ENCODE measurements at regions not wholly inside any gene's neighbourhood (a gene's known extent, or its start where the extent isn't known, plus 50 kb on each side); places are given as distances from the start of the nearest gene placed in this dataset.
"Not testable (repeated sequence)": the region's sequence is repeated elsewhere in the genome, so short reads cannot be mapped to it uniquely, and the experiment has no call there.

DNA sequence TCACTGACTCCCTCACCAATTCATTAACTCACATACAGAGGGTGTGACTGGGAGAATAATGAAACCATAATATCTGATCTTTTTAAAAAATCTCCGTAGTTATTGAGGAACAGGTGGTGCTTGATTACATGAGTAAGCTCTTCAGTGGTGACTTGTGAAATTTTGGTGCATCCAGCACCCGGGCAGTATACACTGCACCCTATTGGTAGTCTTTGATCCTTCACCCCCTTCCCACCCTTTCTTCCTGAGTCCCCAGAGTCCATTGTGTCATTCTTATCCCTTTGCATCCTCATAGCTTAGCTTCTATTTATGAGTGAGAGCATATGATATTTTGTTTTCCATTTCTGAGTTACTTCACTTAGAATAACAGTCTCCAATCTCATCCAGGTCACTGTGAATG lies 1143.8 kb downstream of the PCDH19 start:
- no peaks in the 10 kb centered on the region for H3K36me3 ChIP-seq (ENCODE audit: insufficient read depth, low read length)
- H3K4me1 ChIP-seq (ENCODE audit: insufficient read depth, low read length) = no peaks in the 10 kb centered on the region
- no peaks in the 10 kb centered on the region for H3K9me3 ChIP-seq (ENCODE audit: low read depth, low read length)
- no peak for DNase-seq (ENCODE audit: insufficient read length, low spot score, missing footprints)
- H3K4me2 ChIP-seq (ENCODE audit: insufficient read depth, low read length) = no peak overlapping the region
- TF ChIP-seq, protein P1, sequence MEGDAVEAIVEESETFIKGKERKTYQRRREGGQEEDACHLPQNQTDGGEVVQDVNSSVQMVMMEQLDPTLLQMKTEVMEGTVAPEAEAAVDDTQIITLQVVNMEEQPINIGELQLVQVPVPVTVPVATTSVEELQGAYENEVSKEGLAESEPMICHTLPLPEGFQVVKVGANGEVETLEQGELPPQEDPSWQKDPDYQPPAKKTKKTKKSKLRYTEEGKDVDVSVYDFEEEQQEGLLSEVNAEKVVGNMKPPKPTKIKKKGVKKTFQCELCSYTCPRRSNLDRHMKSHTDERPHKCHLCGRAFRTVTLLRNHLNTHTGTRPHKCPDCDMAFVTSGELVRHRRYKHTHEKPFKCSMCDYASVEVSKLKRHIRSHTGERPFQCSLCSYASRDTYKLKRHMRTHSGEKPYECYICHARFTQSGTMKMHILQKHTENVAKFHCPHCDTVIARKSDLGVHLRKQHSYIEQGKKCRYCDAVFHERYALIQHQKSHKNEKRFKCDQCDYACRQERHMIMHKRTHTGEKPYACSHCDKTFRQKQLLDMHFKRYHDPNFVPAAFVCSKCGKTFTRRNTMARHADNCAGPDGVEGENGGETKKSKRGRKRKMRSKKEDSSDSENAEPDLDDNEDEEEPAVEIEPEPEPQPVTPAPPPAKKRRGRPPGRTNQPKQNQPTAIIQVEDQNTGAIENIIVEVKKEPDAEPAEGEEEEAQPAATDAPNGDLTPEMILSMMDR (IDR thresholded peaks at IDR 0.05; ENCODE audit: extremely low read depth, low read depth, low read length) = no peak
- H4K20me1 ChIP-seq (ENCODE audit: insufficient read depth, low read length) = no peaks in the 10 kb centered on the region
- H3K79me2 ChIP-seq (ENCODE audit: insufficient read depth, low read length) = no peaks in the 10 kb centered on the region
- no peaks in the 10 kb centered on the region for H3K27me3 ChIP-seq (ENCODE audit: insufficient read depth, low read length)
- H3K27ac ChIP-seq (ENCODE audit: low read depth, low read length) = no peak overlapping the region
- no peak overlapping the region for H3K4me3 ChIP-seq (ENCODE audit: insufficient read depth, low read length)
- no peak overlapping the region for H2AFZ ChIP-seq (ENCODE audit: low read length)

DNA sequence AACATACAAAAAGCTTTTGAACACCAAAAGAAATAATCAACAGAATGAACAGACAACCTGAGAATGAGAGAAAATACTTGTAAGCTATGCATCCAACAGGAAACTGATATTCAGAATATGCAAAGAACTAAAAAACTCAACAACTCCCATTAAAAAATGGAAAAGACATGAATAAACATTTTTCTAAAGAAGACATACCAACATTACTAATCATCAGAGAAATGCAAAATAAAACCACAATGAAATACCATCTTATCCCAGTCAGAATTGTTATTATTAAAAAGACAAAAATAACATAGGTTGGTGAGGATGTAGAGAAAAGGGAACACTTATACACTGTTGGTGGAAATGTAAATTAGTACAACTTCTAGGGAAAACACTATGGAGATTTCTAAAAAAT lies 1161.9 kb downstream of the PCDH19 start:
- TF ChIP-seq, protein P1 (IDR thresholded peaks at IDR 0.05; ENCODE audit: extremely low read depth, low read depth, low read length) = no peak
- Histone ChIP-seq H3K4me3 (ENCODE audit: insufficient read depth, low read length) (no peak overlapping the region), H3K4me1 (ENCODE audit: insufficient read depth, low read length) (no peaks in the 10 kb centered on the region), H3K4me2 (ENCODE audit: insufficient read depth, low read length) (no peak overlapping the region), H4K20me1 (ENCODE audit: insufficient read depth, low read length) (no peaks in the 10 kb centered on the region), H3K79me2 (ENCODE audit: insufficient read depth, low read length) (no peaks in the 10 kb centered on the region), H3K36me3 (ENCODE audit: insufficient read depth, low read length) (no peaks in the 10 kb centered on the region), H3K27ac (ENCODE audit: low read depth, low read length) (no peak overlapping the region), H3K9me3 (ENCODE audit: low read depth, low read length) (no peaks in the 10 kb centered on the region), H2AFZ (ENCODE audit: low read length) (no peak overlapping the region), H3K27me3 (ENCODE audit: insufficient read depth, low read length) (no peaks in the 10 kb centered on the region)
- DNase-seq (ENCODE audit: insufficient read length, low spot score, missing footprints) = no peak

DNA sequence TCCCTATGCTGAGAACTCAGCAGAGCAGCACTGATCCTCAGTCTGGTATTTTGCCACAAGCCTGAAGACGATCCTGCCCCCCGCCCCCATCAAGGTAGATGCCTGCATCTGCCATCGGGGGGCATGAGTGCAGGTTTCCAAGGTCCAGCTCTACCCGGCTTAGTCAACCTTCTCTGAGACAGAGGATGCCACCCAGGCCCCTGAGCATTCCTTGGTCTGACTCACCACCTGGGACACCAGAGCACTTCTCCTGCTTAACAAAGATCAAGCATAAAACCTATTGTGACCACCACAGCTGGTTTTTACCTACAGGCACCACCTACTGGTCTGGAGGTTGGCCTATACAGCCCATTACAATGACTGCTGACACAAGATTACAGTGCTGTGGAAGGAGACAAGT lies 1168.1 kb downstream of the PCDH19 start:
- H3K4me2 ChIP-seq (ENCODE audit: insufficient read depth, low read length) = no peak overlapping the region
- no peaks in the 10 kb centered on the region for H3K4me1 ChIP-seq (ENCODE audit: insufficient read depth, low read length)
- DNase-seq (ENCODE audit: insufficient read length, low spot score, missing footprints) = no peak
- no peaks in the 10 kb centered on the region for H4K20me1 ChIP-seq (ENCODE audit: insufficient read depth, low read length)
- H3K27ac ChIP-seq (ENCODE audit: low read depth, low read length) = no peak overlapping the region
- H3K9me3 ChIP-seq (ENCODE audit: low read depth, low read length) = no peaks in the 10 kb centered on the region
- no peak overlapping the region for H3K4me3 ChIP-seq (ENCODE audit: insufficient read depth, low read length)
- TF ChIP-seq, protein P1 (IDR thresholded peaks at IDR 0.05; ENCODE audit: extremely low read depth, low read depth, low read length) = no peak
- H3K36me3 ChIP-seq (ENCODE audit: insufficient read depth, low read length) = no peaks in the 10 kb centered on the region
- no peaks in the 10 kb centered on the region for H3K27me3 ChIP-seq (ENCODE audit: insufficient read depth, low read length)
- H3K79me2 ChIP-seq (ENCODE audit: insufficient read depth, low read length) = no peaks in the 10 kb centered on the region
- H2AFZ ChIP-seq (ENCODE audit: low read length) = no peak overlapping the region

DNA sequence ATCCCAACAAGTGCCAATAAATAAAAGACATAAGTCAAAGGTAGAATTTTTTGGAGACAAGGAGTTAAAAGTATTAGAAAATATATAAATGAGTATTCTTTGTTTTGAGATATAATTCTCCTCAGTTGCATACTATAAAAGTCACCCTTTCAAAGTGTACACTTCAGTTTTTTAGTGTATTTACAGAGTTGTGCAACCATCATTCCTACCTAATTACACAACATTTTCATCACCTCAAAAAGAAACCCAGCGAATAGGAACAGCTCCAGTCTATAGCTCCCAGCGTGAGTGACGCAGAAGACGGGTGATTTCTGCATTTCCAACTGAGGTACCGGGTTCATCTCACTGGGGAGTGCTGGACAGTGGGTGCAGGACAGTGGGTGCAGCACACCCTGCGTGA lies 1175.7 kb downstream of the PCDH19 start:
- not testable (repeated sequence) for H2AFZ ChIP-seq (ENCODE audit: low read length); H3K9me3 ChIP-seq (ENCODE audit: low read depth, low read length); H3K27ac ChIP-seq (ENCODE audit: low read depth, low read length); H3K79me2 ChIP-seq (ENCODE audit: insufficient read depth, low read length); H3K27me3 ChIP-seq (ENCODE audit: insufficient read depth, low read length); H3K4me2 ChIP-seq (ENCODE audit: insufficient read depth, low read length); H4K20me1 ChIP-seq (ENCODE audit: insufficient read depth, low read length); H3K36me3 ChIP-seq (ENCODE audit: insufficient read depth, low read length); DNase-seq (ENCODE audit: insufficient read length, low spot score, missing footprints); H3K4me3 ChIP-seq (ENCODE audit: insufficient read depth, low read length); H3K4me1 ChIP-seq (ENCODE audit: insufficient read depth, low read length)

DNA sequence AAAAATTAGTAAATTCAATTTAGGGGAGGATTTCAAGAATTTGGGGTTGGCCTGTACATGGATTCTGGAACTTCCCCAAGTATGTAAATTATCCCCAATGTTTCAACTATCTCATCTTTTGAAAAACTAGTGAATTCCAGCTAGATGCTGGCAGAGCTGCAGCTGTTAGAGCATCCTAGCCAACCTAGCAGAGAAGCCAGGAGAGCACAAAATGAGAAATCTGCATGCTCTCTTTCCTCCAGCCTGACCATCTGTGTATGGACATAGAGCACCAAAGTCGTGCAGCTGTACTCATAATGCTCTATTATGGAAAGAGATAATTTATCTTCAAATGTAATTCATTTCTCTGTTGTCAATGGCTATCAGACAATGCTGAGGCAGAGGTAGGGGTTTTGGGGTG lies 1217.7 kb downstream of the PCDH19 start:
- Histone ChIP-seq H3K4me1 (ENCODE audit: insufficient read depth, low read length) (no peaks in the 10 kb centered on the region), H3K27ac (ENCODE audit: low read depth, low read length) (no peak overlapping the region), H3K9me3 (ENCODE audit: low read depth, low read length) (no peaks in the 10 kb centered on the region), H2AFZ (ENCODE audit: low read length) (no peak overlapping the region), H3K79me2 (ENCODE audit: insufficient read depth, low read length) (no peaks in the 10 kb centered on the region), H3K4me2 (ENCODE audit: insufficient read depth, low read length) (no peak overlapping the region), H3K4me3 (ENCODE audit: insufficient read depth, low read length) (no peak overlapping the region), H3K36me3 (ENCODE audit: insufficient read depth, low read length) (no peaks in the 10 kb centered on the region), H4K20me1 (ENCODE audit: insufficient read depth, low read length) (no peaks in the 10 kb centered on the region), H3K27me3 (ENCODE audit: insufficient read depth, low read length) (no peaks in the 10 kb centered on the region)
- TF ChIP-seq, protein P1 (IDR thresholded peaks at IDR 0.05; ENCODE audit: extremely low read depth, low read depth, low read length) = no peak
- DNase-seq (ENCODE audit: insufficient read length, low spot score, missing footprints) = no peak

Data from osteoblast (primary cell).